ENCODE measurements at regions not wholly inside any gene's neighbourhood (a gene's known extent, or its start where the extent isn't known, plus 50 kb on each side); places are given as distances from the start of the nearest gene placed in this dataset.

DNA sequence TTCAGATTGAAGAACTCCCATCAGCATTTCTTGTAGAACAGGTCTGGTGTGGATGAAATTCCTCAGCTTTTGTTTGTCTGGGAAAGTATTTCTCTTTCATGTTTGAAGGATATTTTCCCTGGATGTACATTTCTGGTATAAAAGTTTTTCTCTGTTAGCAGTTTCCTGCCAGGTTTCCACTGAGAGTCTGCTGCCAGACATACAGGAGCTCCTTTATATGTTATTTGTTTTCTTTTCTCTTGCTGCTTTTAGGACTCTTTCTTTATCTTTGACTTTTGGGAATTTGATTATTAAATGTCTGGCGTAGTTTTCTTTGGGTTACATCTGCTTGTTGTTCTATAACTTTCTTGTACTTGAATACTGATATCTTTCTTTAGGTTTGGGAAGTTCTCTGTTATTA lies 486.5 kb downstream of the ARAP2 start:
- TF ChIP-seq POLR2A (IDR thresholded peaks at IDR 0.05; ENCODE audit: low read length) (no peak), ZC3H11A (IDR thresholded peaks at IDR 0.05) (no peak), JUN (IDR thresholded peaks at IDR 0.05) (no peak), FOSL2 (IDR thresholded peaks at IDR 0.05) (no peak), FOSL2 (CRISPR knock-in tag; IDR thresholded peaks at IDR 0.05) (no peak), CHD2 (IDR thresholded peaks at IDR 0.05; ENCODE audit: low read length, partially characterized antibody) (no peak), NR3C1 (IDR thresholded peaks at IDR 0.05) (no peak), CBX2 (IDR thresholded peaks at IDR 0.05; ENCODE audit: borderline replicate concordance, low read depth) (no peak)
- TF ChIP-seq, protein P1, sequence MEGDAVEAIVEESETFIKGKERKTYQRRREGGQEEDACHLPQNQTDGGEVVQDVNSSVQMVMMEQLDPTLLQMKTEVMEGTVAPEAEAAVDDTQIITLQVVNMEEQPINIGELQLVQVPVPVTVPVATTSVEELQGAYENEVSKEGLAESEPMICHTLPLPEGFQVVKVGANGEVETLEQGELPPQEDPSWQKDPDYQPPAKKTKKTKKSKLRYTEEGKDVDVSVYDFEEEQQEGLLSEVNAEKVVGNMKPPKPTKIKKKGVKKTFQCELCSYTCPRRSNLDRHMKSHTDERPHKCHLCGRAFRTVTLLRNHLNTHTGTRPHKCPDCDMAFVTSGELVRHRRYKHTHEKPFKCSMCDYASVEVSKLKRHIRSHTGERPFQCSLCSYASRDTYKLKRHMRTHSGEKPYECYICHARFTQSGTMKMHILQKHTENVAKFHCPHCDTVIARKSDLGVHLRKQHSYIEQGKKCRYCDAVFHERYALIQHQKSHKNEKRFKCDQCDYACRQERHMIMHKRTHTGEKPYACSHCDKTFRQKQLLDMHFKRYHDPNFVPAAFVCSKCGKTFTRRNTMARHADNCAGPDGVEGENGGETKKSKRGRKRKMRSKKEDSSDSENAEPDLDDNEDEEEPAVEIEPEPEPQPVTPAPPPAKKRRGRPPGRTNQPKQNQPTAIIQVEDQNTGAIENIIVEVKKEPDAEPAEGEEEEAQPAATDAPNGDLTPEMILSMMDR (IDR thresholded peaks at IDR 0.05) = no peak
- TF ChIP-seq, protein P2, sequence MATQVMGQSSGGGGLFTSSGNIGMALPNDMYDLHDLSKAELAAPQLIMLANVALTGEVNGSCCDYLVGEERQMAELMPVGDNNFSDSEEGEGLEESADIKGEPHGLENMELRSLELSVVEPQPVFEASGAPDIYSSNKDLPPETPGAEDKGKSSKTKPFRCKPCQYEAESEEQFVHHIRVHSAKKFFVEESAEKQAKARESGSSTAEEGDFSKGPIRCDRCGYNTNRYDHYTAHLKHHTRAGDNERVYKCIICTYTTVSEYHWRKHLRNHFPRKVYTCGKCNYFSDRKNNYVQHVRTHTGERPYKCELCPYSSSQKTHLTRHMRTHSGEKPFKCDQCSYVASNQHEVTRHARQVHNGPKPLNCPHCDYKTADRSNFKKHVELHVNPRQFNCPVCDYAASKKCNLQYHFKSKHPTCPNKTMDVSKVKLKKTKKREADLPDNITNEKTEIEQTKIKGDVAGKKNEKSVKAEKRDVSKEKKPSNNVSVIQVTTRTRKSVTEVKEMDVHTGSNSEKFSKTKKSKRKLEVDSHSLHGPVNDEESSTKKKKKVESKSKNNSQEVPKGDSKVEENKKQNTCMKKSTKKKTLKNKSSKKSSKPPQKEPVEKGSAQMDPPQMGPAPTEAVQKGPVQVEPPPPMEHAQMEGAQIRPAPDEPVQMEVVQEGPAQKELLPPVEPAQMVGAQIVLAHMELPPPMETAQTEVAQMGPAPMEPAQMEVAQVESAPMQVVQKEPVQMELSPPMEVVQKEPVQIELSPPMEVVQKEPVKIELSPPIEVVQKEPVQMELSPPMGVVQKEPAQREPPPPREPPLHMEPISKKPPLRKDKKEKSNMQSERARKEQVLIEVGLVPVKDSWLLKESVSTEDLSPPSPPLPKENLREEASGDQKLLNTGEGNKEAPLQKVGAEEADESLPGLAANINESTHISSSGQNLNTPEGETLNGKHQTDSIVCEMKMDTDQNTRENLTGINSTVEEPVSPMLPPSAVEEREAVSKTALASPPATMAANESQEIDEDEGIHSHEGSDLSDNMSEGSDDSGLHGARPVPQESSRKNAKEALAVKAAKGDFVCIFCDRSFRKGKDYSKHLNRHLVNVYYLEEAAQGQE (IDR thresholded peaks at IDR 0.05) = no peak
- TF ChIP-seq, protein P3, sequence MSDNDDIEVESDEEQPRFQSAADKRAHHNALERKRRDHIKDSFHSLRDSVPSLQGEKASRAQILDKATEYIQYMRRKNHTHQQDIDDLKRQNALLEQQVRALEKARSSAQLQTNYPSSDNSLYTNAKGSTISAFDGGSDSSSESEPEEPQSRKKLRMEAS (IDR thresholded peaks at IDR 0.05) = no peak
